Effector memory CD4-positive, alpha-beta T cell (primary cell): ENCODE measurements at regions not wholly inside any gene's neighbourhood (a gene's known extent, or its start where the extent isn't known, plus 50 kb on each side); places are given as distances from the start of the nearest gene placed in this dataset.

Source experiments
- DNase-seq, 3 donors: peaks; one replicate each; pipeline ENCODE4 v3.0.0-alpha.2; 2020
- H3K27ac ChIP-seq: 2 replicates; pipeline ENCODE4 v1.7.0; 2013; ENCODE audit warnings: mild to moderate bottlenecking, low read length, moderate library complexity; ENCODE audit not compliant: insufficient read depth, poor library complexity, severe bottlenecking
- H3K27me3 ChIP-seq: replicated peaks from 2 replicates; pipeline ENCODE4 v1.7.0; 2013; ENCODE audit warnings: mild to moderate bottlenecking, low read length; ENCODE audit not compliant: insufficient read depth, control insufficient read depth, poor library complexity, severe bottlenecking
- H3K36me3 ChIP-seq: 2 replicates; pipeline ENCODE4 v1.7.0; 2013; ENCODE audit warnings: mild to moderate bottlenecking, low read length, moderate library complexity; ENCODE audit not compliant: control insufficient read depth, insufficient read depth
- H3K4me1 ChIP-seq: 2 replicates; pipeline ENCODE4 v1.7.0; 2013; ENCODE audit warnings: low read length, mild to moderate bottlenecking; ENCODE audit not compliant: control insufficient read depth, insufficient read depth, poor library complexity, severe bottlenecking
- H3K4me3 ChIP-seq: 2 replicates; pipeline ENCODE4 v1.7.0; 2013; ENCODE audit warnings: low read length, low read depth, mild to moderate bottlenecking; ENCODE audit not compliant: insufficient read depth, poor library complexity, severe bottlenecking
- H3K9me3 ChIP-seq: 2 replicates; pipeline ENCODE4 v1.7.0; 2013; ENCODE audit warnings: mild to moderate bottlenecking, low read length, moderate library complexity; ENCODE audit not compliant: control insufficient read depth

- Histone ChIP-seq H3K27ac (no peak overlapping the region), H3K9me3 (no peaks in the 10 kb centered on the region), H3K27me3 (no peaks in the 10 kb centered on the region), H3K36me3 (no peaks in the 10 kb centered on the region), H3K4me3 (no peak overlapping the region), H3K4me1 (no peaks in the 10 kb centered on the region)
- no peak for DNase-seq
Observed at GRCh38 chr11:134512571-134513538, 100.8 kb upstream of the B3GAT1 start.

GRCh38 chr11:134512061-134512460, 100.0 kb upstream of the B3GAT1 start:
- no peaks in the 10 kb centered on the region for H3K9me3 ChIP-seq
- no peak overlapping the region for H3K27ac ChIP-seq
- no peak for DNase-seq
- no peaks in the 10 kb centered on the region for H3K27me3 ChIP-seq
- no peak overlapping the region for H3K4me3 ChIP-seq
- no peaks in the 10 kb centered on the region for H3K36me3 ChIP-seq
- H3K4me1 ChIP-seq: no peaks in the 10 kb centered on the region

GRCh38 chr11:134511255-134511654, 99.2 kb upstream of the B3GAT1 start:
- no peaks in the 10 kb centered on the region for H3K27me3 ChIP-seq
- H3K4me1 ChIP-seq: no peaks in the 10 kb centered on the region
- H3K27ac ChIP-seq: no peak overlapping the region
- no peaks in the 10 kb centered on the region for H3K9me3 ChIP-seq
- DNase-seq: no peak
- no peaks in the 10 kb centered on the region for H3K36me3 ChIP-seq
- no peak overlapping the region for H3K4me3 ChIP-seq

GRCh38 chr11:134510233-134511040, 98.4 kb upstream of the B3GAT1 start:
- H3K36me3 ChIP-seq: no peaks in the 10 kb centered on the region
- H3K4me1 ChIP-seq: no peaks in the 10 kb centered on the region
- H3K4me3 ChIP-seq: no peak overlapping the region
- no peaks in the 10 kb centered on the region for H3K9me3 ChIP-seq
- no peak overlapping the region for H3K27ac ChIP-seq
- DNase-seq: no peak
- H3K27me3 ChIP-seq: no peaks in the 10 kb centered on the region

GRCh38 chr11:134509381-134510232, 97.6 kb upstream of the B3GAT1 start:
- DNase-seq: no peak
- no peaks in the 10 kb centered on the region for H3K9me3 ChIP-seq

GRCh38 chr11:134508219-134508990, 96.4 kb upstream of the B3GAT1 start:
- H3K27ac ChIP-seq: no peak overlapping the region
- no peak for DNase-seq

More at GRCh38 chr11:134509381-134510232, 97.6 kb upstream of the B3GAT1 start:
- Histone ChIP-seq H3K4me1 (no peaks in the 10 kb centered on the region), H3K36me3 (no peaks in the 10 kb centered on the region), H3K27me3 (no peaks in the 10 kb centered on the region), H3K27ac (no peak overlapping the region), H3K4me3 (no peak overlapping the region)

GRCh38 chr11:134506046-134506445, 94.0 kb upstream of the B3GAT1 start:
- H3K4me3 ChIP-seq: no peak overlapping the region
- no peaks in the 10 kb centered on the region for H3K9me3 ChIP-seq
- DNase-seq: no peak
- H3K27ac ChIP-seq: no peak overlapping the region
- H3K27me3 ChIP-seq: peaks cover 2% of the 10 kb centered on the region
- H3K4me1 ChIP-seq: no peaks in the 10 kb centered on the region
- H3K36me3 ChIP-seq: no peaks in the 10 kb centered on the region

More at GRCh38 chr11:134508219-134508990, 96.4 kb upstream of the B3GAT1 start:
- Histone ChIP-seq H3K27me3 (no peaks in the 10 kb centered on the region), H3K36me3 (no peaks in the 10 kb centered on the region), H3K4me3 (no peak overlapping the region), H3K9me3 (no peaks in the 10 kb centered on the region), H3K4me1 (no peaks in the 10 kb centered on the region)

- DNase-seq: no peak
- H3K27ac ChIP-seq: no peak overlapping the region
- H3K27me3 ChIP-seq: peaks cover 2% of the 10 kb centered on the region
- H3K36me3 ChIP-seq: no peaks in the 10 kb centered on the region
- no peaks in the 10 kb centered on the region for H3K4me1 ChIP-seq
- H3K9me3 ChIP-seq: no peaks in the 10 kb centered on the region
- no peak overlapping the region for H3K4me3 ChIP-seq
Observed at GRCh38 chr11:134505125-134505524, 93.1 kb upstream of the B3GAT1 start.
